Bronchial epithelial cell (primary cell): ENCODE measurements at regions not wholly inside any gene's neighbourhood (a gene's known extent, or its start where the extent isn't known, plus 50 kb on each side); places are given as distances from the start of the nearest gene placed in this dataset.
"Not testable (repeated sequence)": the region's sequence is repeated elsewhere in the genome, so short reads cannot be mapped to it uniquely, and the experiment has no call there.

ENCODE experiments used
- DNase-seq: peaks from one replicate; pipeline ENCODE4 v3.0.0-alpha.2; 2010; ENCODE audit warnings: low read depth
- FAIRE-seq: peaks from 2 replicates; lab custom pipeline; 2011; peaks lifted over from hg19 to GRCh38; lab: Jason Lieb, UNC
- H3K27me3 ChIP-seq: 2 replicates; pipeline ENCODE4 v1.5.1; 2011; ENCODE audit warnings: low read length; ENCODE audit not compliant: control insufficient read depth, insufficient read depth
- H3K36me3 ChIP-seq: 2 replicates; pipeline ENCODE4 v1.5.1; 2011; ENCODE audit warnings: low read length; ENCODE audit not compliant: control insufficient read depth, insufficient read depth
- H3K4me3 ChIP-seq: 2 replicates; pipeline ENCODE4 v1.5.1; 2011; ENCODE audit warnings: mild to moderate bottlenecking, low read depth, low read length, control low read depth
- TF ChIP-seq, protein P1 (sequence below): IDR thresholded peaks from 2 replicates; pipeline ENCODE4 v1.5.1; 2011; ENCODE audit warnings: mild to moderate bottlenecking, moderate library complexity, low read length, control low read depth, inconsistent platforms; ENCODE audit not compliant: insufficient read depth, severe bottlenecking

DNA sequence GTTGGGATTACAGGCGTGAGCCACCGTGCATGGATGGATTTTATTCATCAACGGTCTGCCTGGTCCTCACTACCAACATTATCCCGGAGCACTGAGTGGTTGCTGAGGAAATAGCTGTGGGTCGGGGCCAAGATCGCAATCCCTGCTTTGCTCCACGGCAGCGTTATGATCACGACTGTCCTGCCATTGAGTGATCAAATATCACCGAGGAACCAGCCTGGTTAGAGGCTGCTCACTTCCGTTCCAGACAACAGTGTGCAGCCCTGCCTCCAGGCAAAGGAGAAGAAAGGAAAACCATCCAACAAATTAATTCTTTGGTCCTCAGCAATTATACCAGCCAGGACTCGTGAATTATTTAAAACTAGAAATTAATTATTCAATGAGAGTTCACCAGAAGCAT lies 70.6 kb upstream of the TBL1X start:
- no peaks in the 10 kb centered on the region for H3K36me3 ChIP-seq
- DNase-seq (no peak), FAIRE-seq (no peak)
- TF ChIP-seq, protein P1, sequence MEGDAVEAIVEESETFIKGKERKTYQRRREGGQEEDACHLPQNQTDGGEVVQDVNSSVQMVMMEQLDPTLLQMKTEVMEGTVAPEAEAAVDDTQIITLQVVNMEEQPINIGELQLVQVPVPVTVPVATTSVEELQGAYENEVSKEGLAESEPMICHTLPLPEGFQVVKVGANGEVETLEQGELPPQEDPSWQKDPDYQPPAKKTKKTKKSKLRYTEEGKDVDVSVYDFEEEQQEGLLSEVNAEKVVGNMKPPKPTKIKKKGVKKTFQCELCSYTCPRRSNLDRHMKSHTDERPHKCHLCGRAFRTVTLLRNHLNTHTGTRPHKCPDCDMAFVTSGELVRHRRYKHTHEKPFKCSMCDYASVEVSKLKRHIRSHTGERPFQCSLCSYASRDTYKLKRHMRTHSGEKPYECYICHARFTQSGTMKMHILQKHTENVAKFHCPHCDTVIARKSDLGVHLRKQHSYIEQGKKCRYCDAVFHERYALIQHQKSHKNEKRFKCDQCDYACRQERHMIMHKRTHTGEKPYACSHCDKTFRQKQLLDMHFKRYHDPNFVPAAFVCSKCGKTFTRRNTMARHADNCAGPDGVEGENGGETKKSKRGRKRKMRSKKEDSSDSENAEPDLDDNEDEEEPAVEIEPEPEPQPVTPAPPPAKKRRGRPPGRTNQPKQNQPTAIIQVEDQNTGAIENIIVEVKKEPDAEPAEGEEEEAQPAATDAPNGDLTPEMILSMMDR = no peak
- H3K27me3 ChIP-seq = no peaks in the 10 kb centered on the region
- H3K4me3 ChIP-seq = no peak overlapping the region

DNA sequence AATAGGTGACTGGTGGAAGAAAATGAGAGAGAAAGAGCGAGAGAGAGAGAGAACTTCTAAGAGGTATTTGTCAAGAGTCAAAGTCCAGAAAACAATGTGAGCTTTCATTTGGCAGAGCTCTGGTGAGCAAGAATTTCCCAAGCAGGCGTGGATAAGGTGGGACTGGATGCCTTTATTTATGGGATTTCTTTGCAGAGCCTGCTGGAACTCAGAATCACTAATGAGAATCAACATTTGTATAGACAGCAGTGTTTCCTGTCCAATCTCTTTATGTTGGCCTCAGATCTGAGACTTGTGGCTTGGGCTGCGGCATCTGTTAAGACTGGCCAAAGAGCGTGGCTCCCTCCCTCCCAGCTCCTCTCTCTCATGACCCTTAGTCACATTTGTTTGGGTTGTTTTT lies 67.9 kb upstream of the TBL1X start:
- FAIRE-seq = no peak
- H3K36me3 ChIP-seq = no peaks in the 10 kb centered on the region
- no peak for DNase-seq
- no peaks in the 10 kb centered on the region for H3K27me3 ChIP-seq
- TF ChIP-seq, protein P1 = no peak
- H3K4me3 ChIP-seq = no peak overlapping the region

DNA sequence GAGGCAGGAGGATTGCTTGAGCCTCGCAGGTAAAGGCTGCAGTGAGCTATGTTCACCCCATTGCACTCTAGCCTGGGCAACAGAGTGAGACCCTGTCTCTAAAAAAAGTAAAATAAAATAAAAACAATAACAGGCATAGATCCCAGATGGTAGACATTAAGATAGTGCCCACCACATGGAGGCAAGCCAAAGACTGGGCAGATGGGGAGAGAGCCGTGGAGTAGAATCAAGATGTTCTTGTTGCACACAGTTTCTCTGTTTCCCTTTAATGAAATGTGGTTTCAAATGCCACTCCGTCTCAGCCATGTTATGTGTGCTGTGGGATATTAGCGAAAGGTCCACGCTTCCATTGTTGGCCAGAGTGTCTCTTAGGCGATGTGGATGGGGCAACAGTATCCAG lies 63.8 kb upstream of the TBL1X start:
- H3K36me3 ChIP-seq = no peaks in the 10 kb centered on the region
- TF ChIP-seq, protein P1 = no peak
- FAIRE-seq = no peak

DNA sequence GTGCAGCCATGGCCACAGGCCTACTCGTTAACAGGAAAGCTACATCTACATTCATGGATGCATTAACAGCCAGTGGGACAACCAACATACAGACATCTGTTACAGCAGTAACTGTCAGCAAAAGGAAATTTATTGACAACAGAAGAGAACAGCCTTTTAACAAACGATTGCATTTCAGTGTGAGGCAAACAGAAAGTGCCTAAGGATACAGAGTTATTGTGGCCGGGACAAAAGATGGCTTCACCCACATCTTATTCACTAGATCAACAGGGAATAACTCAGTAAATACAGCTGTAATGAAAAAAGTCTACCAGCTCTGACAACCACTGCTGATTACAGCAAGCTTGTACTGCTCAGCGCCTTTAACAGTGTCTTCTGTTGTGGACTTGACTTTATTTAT lies 61.5 kb upstream of the TBL1X start:
- no peak for FAIRE-seq

More for the DNA sequence above, 63.8 kb upstream of the TBL1X start:
- DNase-seq = no peak
- Histone ChIP-seq H3K4me3 (no peak overlapping the region), H3K27me3 (no peaks in the 10 kb centered on the region)

DNA sequence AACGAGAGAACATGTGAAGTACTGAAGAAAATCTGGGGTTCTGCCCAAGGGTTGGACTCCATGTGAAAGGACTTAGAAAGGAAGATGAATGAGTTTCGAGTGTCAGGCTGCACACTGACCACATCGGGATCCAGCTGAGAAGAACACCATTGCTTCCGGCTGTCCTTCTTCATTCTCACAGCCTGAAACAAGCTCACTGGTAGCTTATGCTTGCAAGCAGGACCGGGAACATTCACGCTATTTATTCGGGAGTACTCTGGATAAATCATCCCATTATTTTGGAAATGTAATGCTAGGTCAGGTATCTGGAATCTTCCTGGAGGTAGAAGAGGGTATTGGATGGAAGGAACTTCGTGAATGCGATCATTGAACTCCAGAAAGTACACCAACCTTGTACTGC lies 59.2 kb upstream of the TBL1X start:
- not testable (repeated sequence) for H3K4me3 ChIP-seq, H3K36me3 ChIP-seq, FAIRE-seq, H3K27me3 ChIP-seq
- DNase-seq = peak; percentile 3

More for the DNA sequence above, 61.5 kb upstream of the TBL1X start:
- no peak for DNase-seq
- Histone ChIP-seq H3K36me3 (no peaks in the 10 kb centered on the region), H3K4me3 (no peak overlapping the region), H3K27me3 (no peaks in the 10 kb centered on the region)
- TF ChIP-seq, protein P1 = no peak

DNA sequence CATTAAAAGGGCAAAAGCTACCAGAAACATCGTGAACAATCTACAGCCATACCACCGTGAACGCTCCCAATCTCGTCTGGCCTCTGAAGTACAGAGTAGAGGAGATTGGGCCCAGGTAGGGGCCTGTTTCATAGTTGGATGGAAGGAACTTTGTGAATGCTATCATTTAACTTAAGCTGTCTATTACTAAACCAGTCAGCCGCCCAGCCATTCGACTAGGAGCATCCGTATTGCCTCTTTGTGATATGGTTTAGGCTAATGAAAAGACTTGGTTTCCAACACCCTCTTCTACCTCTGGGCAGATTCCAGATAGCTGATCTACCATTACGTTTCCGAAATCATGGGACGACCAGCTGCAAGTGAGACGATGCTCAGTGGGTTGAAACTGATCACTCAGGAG lies 54.0 kb upstream of the TBL1X start:
- not testable (repeated sequence) for H3K4me3 ChIP-seq, FAIRE-seq, DNase-seq, H3K27me3 ChIP-seq, H3K36me3 ChIP-seq

DNA sequence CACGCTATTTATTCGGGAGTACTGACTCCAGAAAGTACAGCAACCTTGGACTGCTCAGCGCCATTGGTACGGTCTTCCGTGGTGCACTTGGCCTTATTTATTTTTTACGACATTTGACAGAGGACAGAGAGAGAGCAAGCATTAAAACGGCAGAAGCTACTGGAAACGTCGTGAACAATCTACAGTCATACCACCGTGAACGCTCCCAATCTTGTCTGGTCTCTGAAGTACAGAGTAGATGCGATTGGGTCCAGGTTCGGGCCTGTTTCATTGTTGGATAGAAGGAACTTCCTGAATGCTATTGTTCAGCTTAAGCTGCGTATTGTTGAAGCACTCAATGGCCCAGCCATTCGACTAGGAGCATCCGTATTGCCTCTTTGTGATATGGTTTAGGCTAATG lies 53.2 kb upstream of the TBL1X start:
- not testable (repeated sequence) for FAIRE-seq, H3K36me3 ChIP-seq, H3K27me3 ChIP-seq, DNase-seq, H3K4me3 ChIP-seq

DNA sequence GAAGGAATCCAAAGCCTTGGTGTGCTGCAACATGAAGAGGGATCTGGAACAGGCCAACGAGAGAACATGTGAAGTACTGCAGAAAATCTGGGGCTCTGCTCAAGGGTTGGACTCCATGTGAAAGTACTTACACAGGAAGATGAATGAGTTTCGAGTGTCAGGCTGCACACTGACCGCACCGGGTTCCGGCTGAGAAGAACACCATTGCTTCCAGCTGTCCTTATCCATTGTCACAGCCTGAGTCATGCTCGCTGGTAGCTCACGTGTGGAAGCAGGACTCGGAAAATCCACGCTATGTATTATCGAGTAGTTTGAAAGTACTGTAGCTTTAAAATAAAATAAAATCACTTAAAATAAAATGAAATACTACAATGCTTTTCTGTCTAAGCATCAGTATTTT lies 50.4 kb upstream of the TBL1X start:
- Histone ChIP-seq H3K36me3 (no peaks in the 10 kb centered on the region), H3K4me3 (no peak overlapping the region), H3K27me3 (no peaks in the 10 kb centered on the region)
- DNase-seq = no peak
- TF ChIP-seq, protein P1 = no peak
- FAIRE-seq = no peak
